Esophagus (tissue), 2 donors: ENCODE measurements at regions not wholly inside any gene's neighbourhood (a gene's known extent, or its start where the extent isn't known, plus 50 kb on each side); places are given as distances from the start of the nearest gene placed in this dataset.
A peak's percentile ranks its signal among the peaks of the same experiment; 100 is the strongest.

Experiments used
- H3K27ac ChIP-seq, 2 donors: one replicate each; pipeline ENCODE4 v1.5.1; 2013; ENCODE audit warnings: low read depth in 2 of 2, mild to moderate bottlenecking in 2 of 2, inconsistent platforms in 1 of 2, low read length in 1 of 2, moderate library complexity in 1 of 2
- H3K27me3 ChIP-seq, 2 donors: one replicate each; pipeline ENCODE4 v1.6.1; 2013; ENCODE audit warnings: low read length in 2 of 2, control low read depth in 1 of 2, mild to moderate bottlenecking in 1 of 2; ENCODE audit not compliant: insufficient read depth in 2 of 2, control insufficient read depth in 1 of 2
- H3K36me3 ChIP-seq, 2 donors: one replicate each; pipeline ENCODE4 v1.6.1; 2013; ENCODE audit warnings: low read length in 1 of 2; ENCODE audit not compliant: control insufficient read depth in 2 of 2, insufficient read depth in 2 of 2
- H3K4me1 ChIP-seq, 2 donors: one replicate each; pipeline ENCODE4 v1.6.1; 2013; ENCODE audit warnings: low read length in 1 of 2; ENCODE audit not compliant: control insufficient read depth in 2 of 2, insufficient read depth in 2 of 2
- H3K4me3 ChIP-seq, 2 donors: one replicate each; pipeline ENCODE4 v1.5.1; 2013; ENCODE audit warnings: low read length in 2 of 2, mild to moderate bottlenecking in 2 of 2, low read depth in 1 of 2, moderate library complexity in 1 of 2
- H3K9me3 ChIP-seq, 2 donors: one replicate each; pipeline ENCODE4 v1.6.1; 2013; ENCODE audit warnings: mild to moderate bottlenecking in 2 of 2, low read depth in 1 of 2, low read length in 1 of 2, moderate library complexity in 1 of 2; ENCODE audit not compliant: control insufficient read depth in 2 of 2, insufficient read depth in 1 of 2
- WGBS, 2 donors: extraction: QIAGEN DNeasy Blood & Tissue Kit; methylation state at CpG; one replicate each; pipeline ENCODE4 v1.1.7; 2013; 5-methylcytosine and 5-hydroxymethylcytosine counted together
- donor health status: healthy with polysubstance abuse.
- donor health status: Bipolar disorder and iron deficiency.

GRCh38 chr5:112472614-112473013 is 53.5 kb upstream of the EPB41L4A start:
- H3K27me3 ChIP-seq, result no peaks in the 10 kb centered on the region

GRCh38 chr5:112473989-112474388 is 54.9 kb upstream of the EPB41L4A start:
- WGBS, 2 donors, result 81 to 90% methylated on average over 5 of the region's 5 CpGs
- H3K9me3 ChIP-seq, result no peaks in the 10 kb centered on the region
- peaks cover 0 to 2% of the 10 kb centered on the region in 2 donors for H3K4me1 ChIP-seq
- H3K36me3 ChIP-seq, result no peaks in the 10 kb centered on the region
- H3K4me3 ChIP-seq, result no peak overlapping the region
- no peak overlapping the region for H3K27ac ChIP-seq
- H3K27me3 ChIP-seq, result no peaks in the 10 kb centered on the region

More at GRCh38 chr5:112472614-112473013, 53.5 kb upstream of the EPB41L4A start:
- Histone ChIP-seq H3K36me3 (no peaks in the 10 kb centered on the region), H3K9me3 (no peaks in the 10 kb centered on the region), H3K4me3 (no peak overlapping the region), H3K4me1 (peaks cover 0 to 2% of the 10 kb centered on the region in 2 donors), H3K27ac (no peak overlapping the region)
- 80 to 81% methylated on average over 6 of the region's 6 CpGs for WGBS, 2 donors

- 55 to 58% methylated on average over 3 of the region's 3 CpGs for WGBS, 2 donors
- H3K4me3 ChIP-seq, result no peak overlapping the region
- H3K27me3 ChIP-seq, result no peaks in the 10 kb centered on the region
- no peaks in the 10 kb centered on the region for H3K9me3 ChIP-seq
- peaks cover 3 to 5% of the 10 kb centered on the region in 2 donors for H3K4me1 ChIP-seq
- H3K36me3 ChIP-seq, result no peaks in the 10 kb centered on the region
- no peak overlapping the region for H3K27ac ChIP-seq
Measured at GRCh38 chr5:112475747-112476365, 56.8 kb upstream of the EPB41L4A start.

- 54 to 66% methylated on average over 1 of the region's 1 CpG for WGBS, 2 donors
- Histone ChIP-seq H3K4me3 (no peak overlapping the region), H3K36me3 (no peaks in the 10 kb centered on the region), H3K27me3 (no peaks in the 10 kb centered on the region), H3K27ac (peak overlapping the region in 1 of 2 donors; percentile 75), H3K4me1 (peaks cover 3 to 5% of the 10 kb centered on the region in 2 donors), H3K9me3 (no peaks in the 10 kb centered on the region)
Measured at GRCh38 chr5:112479418-112479817, 60.3 kb upstream of the EPB41L4A start.

- Histone ChIP-seq H3K4me3 (no peak overlapping the region), H3K27me3 (no peaks in the 10 kb centered on the region), H3K4me1 (peaks cover 3% of the 10 kb centered on the region in 2 donors), H3K9me3 (no peaks in the 10 kb centered on the region), H3K27ac (peak overlapping the region; percentile 53 to 72), H3K36me3 (no peaks in the 10 kb centered on the region)
Measured at GRCh38 chr5:112480501-112480900, 61.4 kb upstream of the EPB41L4A start.

GRCh38 chr5:112483704-112484103 is 64.6 kb upstream of the EPB41L4A start:
- 80 to 83% methylated on average over 2 of the region's 2 CpGs for WGBS, 2 donors

GRCh38 chr5:112485934-112486355 is 66.9 kb upstream of the EPB41L4A start:
- H3K4me3 ChIP-seq, result no peak overlapping the region
- WGBS, 2 donors, result 44 to 62% methylated on average over 2 of the region's 2 CpGs
- H3K9me3 ChIP-seq, result no peaks in the 10 kb centered on the region
- H3K4me1 ChIP-seq, result no peaks in the 10 kb centered on the region
- no peaks in the 10 kb centered on the region for H3K27me3 ChIP-seq
- no peak overlapping the region for H3K27ac ChIP-seq
- H3K36me3 ChIP-seq, result no peaks in the 10 kb centered on the region

More at GRCh38 chr5:112483704-112484103, 64.6 kb upstream of the EPB41L4A start:
- Histone ChIP-seq H3K27me3 (no peaks in the 10 kb centered on the region), H3K9me3 (no peaks in the 10 kb centered on the region), H3K27ac (no peak overlapping the region), H3K4me1 (peaks cover 3% of the 10 kb centered on the region in 2 donors), H3K36me3 (no peaks in the 10 kb centered on the region), H3K4me3 (no peak overlapping the region)

- 79 to 84% methylated on average over 5 of the region's 5 CpGs for WGBS, 2 donors
- H3K27ac ChIP-seq, result no peak overlapping the region
- no peaks in the 10 kb centered on the region for H3K4me1 ChIP-seq
Measured at GRCh38 chr5:112491257-112491656, 72.2 kb upstream of the EPB41L4A start.

GRCh38 chr5:112492291-112492690 is 73.2 kb upstream of the EPB41L4A start:
- no peaks in the 10 kb centered on the region for H3K27me3 ChIP-seq
- no peak overlapping the region for H3K27ac ChIP-seq
- no peaks in the 10 kb centered on the region for H3K4me1 ChIP-seq
- no peak overlapping the region for H3K4me3 ChIP-seq
- no peaks in the 10 kb centered on the region for H3K9me3 ChIP-seq
- H3K36me3 ChIP-seq, result no peaks in the 10 kb centered on the region
- WGBS, 2 donors, result 9 to 28% methylated on average over 7 of the region's 7 CpGs

More at GRCh38 chr5:112491257-112491656, 72.2 kb upstream of the EPB41L4A start:
- Histone ChIP-seq H3K27me3 (no peaks in the 10 kb centered on the region), H3K9me3 (no peaks in the 10 kb centered on the region), H3K4me3 (no peak overlapping the region), H3K36me3 (no peaks in the 10 kb centered on the region)
